GM18507 (cell line): ENCODE measurements at regions not wholly inside any gene's neighbourhood (a gene's known extent, or its start where the extent isn't known, plus 50 kb on each side); places are given as distances from the start of the nearest gene placed in this dataset.

Source experiments
- DNase-seq: peaks from one replicate; pipeline ENCODE4 v3.0.0; 2011; ENCODE audit warnings: low read depth; ENCODE audit not compliant: insufficient read length; ENCODE audit errors: extremely low spot score
- FAIRE-seq: peaks from 2 replicates; lab custom pipeline; 2011; peaks lifted over from hg19 to GRCh38; lab: Jason Lieb, UNC

DNA sequence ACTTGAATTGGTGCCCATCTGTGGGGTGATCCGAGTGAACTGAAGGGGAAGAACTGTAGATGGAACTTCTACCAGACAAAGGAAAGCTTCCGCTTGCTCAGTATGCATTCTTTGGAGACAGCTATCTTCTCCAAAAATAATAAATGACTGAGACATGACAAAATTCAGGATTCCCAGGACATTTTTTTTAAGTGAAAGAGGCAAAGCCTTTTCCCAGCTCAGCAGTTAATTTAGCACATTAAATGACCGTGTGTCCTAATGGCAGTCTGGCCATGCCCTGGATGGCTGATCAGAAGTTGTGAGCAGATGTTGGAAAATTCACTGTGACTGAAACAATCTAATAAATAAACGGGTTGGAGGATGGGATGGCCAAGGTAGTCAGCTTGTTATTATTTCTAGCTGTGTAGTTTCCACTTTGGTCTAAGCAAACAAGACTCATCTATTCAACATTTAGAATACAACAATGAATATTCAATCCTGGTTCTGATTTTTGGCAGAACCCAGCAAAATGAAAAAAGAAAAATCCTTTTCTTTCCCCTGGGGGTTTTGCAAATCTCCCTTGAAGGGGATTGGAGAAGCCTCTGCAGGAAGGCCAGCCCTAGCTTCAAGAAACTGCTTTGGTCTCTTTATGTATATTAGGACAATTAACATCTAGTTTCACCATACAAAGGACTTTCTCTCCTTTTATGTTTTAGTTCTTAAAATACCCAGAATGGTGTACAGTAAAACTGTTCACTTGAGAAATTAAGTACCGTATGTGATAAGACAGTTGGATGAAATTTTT lies 540.9 kb upstream of the MDFIC2 start:
- no peak for FAIRE-seq
- DNase-seq: no peak

GRCh38 chr3:70849911-70850699 lies 537.7 kb upstream of the MDFIC2 start:
- DNase-seq: no peak
- no peak for FAIRE-seq

GRCh38 chr3:70840106-70840870 lies 527.9 kb upstream of the MDFIC2 start:
- DNase-seq (no peak), FAIRE-seq (no peak)

- DNase-seq (no peak), FAIRE-seq (no peak)
These were observed 521.0 kb upstream of the MDFIC2 start for GRCh38 chr3:70833239-70833960.

DNA sequence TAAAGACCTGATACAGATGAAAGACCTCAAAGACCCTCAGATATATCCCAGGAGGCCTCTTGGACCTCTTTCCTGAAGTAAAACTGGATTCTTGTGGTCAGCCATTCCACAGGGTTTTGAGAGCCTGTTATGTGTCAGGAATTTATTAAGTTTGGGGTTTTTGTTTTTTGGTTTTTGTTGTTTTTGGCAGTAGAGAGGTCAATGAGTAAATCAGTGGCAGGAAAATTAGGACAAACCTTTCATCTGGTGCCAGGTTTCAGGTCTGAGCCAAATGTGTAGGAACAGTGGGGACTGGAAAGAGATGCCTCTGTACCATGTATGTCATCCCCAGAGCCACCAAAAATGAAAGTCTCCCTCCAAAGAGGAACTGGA lies 520.4 kb upstream of the MDFIC2 start:
- no peak for DNase-seq
- no peak for FAIRE-seq

GRCh38 chr3:70832089-70832833 lies 519.8 kb upstream of the MDFIC2 start:
- no peak for FAIRE-seq
- DNase-seq: no peak

DNA sequence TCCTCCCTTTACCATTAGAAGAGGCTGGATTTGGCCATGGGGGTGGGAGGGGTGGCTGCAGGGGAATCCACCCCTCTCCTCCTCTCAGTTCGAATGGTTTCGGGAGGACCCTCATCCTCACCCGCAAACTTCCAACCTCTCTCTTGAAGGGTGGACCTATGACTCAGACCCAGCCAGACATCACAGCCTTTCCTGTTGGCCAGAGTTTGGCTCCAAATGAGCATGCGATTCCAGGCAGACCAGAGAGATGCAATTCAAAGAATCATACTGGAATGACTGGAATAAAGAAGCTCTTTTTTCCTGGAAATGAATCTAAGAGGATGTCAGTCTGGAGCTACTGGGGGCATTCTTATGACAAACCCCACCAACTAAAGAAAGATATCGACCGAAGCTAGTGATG lies 516.7 kb upstream of the MDFIC2 start:
- FAIRE-seq (no peak), DNase-seq (no peak)

GRCh38 chr3:70824773-70825172 lies 512.3 kb upstream of the MDFIC2 start:
- no peak for FAIRE-seq
- DNase-seq: no peak

GRCh38 chr3:70824078-70824477 lies 511.6 kb upstream of the MDFIC2 start:
- FAIRE-seq: no peak

DNA sequence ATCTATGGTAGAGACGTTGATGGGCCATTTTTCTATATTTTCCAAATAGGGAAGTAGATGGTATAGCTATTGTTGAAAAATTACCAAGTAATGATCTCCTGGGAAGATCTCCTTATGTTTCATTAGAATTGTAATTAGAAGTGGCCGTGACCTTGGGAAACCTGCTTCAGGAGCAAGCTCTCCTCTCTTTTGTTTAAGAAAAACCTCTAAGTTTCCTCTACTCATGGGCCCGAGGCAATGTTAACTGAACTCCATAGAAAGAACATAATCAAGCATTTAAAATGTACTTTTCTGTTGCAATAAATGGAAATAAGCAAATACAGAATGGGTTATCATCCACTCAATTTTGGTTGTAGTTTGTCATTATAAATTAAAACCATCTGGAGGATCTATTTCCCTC lies 511.2 kb upstream of the MDFIC2 start:
- no peak for DNase-seq
- no peak for FAIRE-seq

More at GRCh38 chr3:70824078-70824477, 511.6 kb upstream of the MDFIC2 start:
- no peak for DNase-seq

GRCh38 chr3:70822669-70823068 lies 510.2 kb upstream of the MDFIC2 start:
- no peak for DNase-seq
- no peak for FAIRE-seq

DNA sequence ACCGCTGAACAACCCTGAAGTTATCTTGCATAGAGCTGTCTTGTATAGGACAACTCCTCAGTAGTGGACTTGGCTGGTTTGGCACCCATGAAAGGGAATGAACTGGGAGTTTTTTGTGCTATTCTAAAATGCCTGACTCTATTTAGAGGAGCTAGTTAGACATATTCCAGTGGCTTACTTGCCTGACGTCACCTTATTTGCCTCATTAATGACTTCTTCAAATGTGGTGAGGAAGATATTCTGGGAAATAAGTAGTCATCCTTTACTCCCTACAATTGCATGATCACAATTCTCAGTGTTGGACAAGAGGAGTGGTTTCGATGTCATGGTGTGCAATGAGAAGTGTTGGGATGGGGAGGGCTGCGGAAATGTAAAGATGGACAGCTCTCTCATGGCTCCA lies 509.2 kb upstream of the MDFIC2 start:
- DNase-seq (no peak), FAIRE-seq (no peak)

GRCh38 chr3:70820397-70820796 lies 508.0 kb upstream of the MDFIC2 start:
- FAIRE-seq (no peak), DNase-seq (no peak)

- DNase-seq (no peak), FAIRE-seq (no peak)
These were observed 505.7 kb upstream of the MDFIC2 start for GRCh38 chr3:70818145-70818544.

GRCh38 chr3:70816346-70816745 lies 503.9 kb upstream of the MDFIC2 start:
- FAIRE-seq (no peak), DNase-seq (no peak)

DNA sequence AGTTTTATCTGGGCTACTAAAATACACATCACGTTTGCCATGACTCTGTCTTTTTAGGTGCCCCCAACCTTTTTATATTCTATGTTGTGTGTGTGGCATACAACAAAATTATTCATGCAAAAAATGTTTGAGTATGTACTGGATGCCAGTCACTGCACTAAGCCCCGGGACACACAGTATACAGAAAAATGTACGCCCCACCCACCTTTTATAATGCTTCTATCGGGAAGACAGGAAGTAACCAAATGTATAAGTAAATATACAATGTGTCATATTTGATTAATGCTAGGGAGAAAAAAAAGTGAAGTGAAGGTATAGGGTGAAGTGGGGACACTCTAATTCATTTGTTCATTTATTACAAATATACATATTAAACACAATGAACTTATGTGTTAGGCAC lies 503.4 kb upstream of the MDFIC2 start:
- no peak for DNase-seq
- no peak for FAIRE-seq

DNA sequence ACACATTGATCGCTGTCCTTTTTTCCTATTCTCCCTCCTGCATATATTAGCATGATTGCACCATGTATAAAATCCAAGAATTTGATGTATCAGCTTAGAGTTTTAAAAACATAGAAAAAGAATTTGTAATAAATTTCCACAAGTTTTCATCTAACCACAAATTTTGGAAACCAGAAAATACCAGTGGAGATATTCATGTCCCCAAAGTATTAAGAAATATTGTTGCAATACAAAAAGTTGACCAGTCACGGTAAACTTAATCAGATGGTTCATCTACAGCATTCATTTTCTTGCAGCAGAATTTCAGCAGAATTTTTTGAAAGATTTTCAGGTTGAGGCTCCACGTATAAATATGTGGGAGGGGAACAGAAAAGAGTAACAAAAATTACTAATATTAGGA lies 500.9 kb upstream of the MDFIC2 start:
- FAIRE-seq (no peak), DNase-seq (no peak)

DNA sequence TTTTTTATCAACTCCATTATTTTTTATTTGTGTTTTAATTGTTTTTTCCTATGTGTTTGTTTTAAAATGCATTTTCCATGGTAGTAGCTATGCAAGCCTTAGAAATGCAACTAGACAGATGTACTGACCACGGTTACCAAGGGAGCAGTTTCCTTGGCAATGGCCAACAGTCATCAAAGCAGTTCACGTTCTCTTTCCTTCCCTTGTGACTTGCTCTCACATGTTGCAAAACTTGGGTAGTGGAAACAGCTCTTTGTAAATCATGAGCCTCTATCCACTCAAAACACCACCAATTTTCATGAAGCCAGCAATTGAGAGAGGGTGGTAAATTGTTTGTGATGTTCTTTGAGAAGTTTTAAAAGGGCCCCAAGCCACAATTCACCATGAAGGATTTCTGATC lies 499.4 kb upstream of the MDFIC2 start:
- FAIRE-seq: no peak
- DNase-seq: no peak

GRCh38 chr3:70808881-70809280 lies 496.4 kb upstream of the MDFIC2 start:
- FAIRE-seq (no peak), DNase-seq (no peak)
